ENCODE measurements at regions not wholly inside any gene's neighbourhood (a gene's known extent, or its start where the extent isn't known, plus 50 kb on each side); places are given as distances from the start of the nearest gene placed in this dataset.
A peak's percentile ranks its signal among the peaks of the same experiment; 100 is the strongest.

DNA sequence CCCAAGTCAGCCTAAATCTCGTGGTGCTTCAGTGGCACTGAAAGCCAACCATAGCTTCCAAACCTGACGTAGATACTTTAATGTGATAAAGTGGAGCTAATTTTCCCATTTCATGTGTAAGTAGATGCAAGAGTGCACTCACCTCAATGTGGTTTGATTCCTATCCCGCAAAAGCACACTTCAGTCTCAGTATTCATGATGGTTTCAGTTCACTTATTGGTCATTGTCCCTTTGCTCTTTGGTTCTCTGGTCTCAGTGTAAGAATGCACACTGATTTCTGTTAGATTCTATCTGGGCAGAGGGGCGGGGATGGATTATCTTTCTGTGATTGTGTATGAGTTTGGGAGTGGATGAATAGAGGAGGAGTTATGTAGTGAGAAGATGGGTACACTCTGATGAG is 340.6 kb downstream of the KCNRG start:
- DNase-seq: no peak

DNA sequence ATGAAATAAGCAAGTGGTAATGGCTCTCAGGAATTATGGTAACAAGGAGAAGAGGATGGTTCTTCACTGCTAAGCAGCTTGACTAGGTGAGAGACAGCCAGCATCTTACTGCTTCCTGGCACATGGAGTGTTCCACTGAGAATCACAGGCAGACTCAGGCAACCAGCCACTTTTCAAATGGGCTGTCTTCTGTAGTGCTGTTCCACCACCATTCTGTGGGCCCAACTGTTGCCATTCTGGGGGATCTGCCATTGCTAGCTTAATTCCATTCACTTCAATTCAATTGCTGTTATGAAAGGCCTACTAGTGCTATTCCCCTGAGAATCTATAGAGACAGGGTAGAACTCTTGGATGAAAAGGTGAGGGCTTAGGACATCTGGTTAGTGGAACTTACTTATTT is 341.9 kb downstream of the KCNRG start:
- DNase-seq: no peak

DNA sequence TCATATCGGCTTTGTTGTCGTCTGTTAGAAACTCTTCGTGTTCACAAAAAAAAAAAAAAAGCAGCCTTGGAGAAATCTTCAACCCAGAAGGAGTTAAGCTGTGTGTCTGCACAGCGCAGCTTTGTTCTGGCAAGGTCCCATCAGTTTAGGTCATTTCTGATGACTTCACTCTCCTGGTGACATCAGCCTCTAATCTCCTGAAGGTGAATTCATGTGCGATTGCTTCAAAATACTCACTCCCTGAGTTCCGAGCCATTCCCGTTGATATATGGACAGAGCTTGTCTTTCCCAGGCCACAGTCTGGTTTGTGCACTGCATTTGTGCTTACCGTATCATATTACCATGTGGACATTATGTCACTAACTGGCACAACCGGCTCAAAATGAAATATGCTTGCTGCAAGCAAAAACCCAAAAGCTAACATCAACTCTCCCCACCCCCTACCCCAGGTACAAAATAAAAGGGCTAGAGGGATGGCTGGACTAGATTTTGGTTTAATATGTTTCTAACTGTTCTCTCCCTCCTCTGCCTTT is 342.4 kb downstream of the KCNRG start:
- peak in 5 of 56 donors; percentile 8 to 49 (median 13) for DNase-seq

DNA sequence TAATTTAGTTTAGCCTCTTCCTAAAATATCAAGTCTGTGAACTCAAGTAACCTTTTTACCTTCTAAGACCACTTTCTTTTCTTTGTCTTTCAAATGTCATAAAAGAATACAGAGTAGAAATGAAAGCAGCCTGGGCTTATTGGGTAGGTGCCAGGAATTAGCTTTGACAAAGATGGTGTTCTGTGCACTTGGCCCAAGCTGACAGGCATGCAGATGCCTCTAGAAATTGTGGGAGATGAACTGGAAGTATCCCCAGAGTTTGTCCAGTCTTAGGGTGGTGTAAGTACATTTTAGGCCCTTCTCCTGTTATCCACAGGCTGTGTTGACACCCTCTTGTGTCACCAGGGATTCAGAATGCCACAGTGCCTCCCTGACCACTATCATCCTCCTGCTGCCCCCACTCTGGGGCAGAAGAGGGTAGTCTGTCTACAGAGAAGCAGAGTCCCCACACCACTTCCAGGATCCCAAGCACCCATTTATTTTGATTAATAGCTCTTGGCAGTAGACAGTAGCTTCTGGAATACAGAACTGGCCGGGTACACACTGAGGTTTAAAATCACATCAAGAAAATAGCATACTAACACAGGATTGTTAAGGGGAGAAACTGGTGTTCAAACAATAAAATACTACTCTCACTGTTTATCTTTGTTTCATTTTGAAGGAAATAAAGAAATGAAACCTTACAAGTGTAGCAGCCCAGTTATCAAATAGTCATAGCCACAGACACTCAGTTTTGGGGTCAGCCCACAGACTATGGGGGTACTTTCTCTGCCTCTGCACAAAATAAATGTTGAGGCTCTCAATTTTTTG is 343.2 kb downstream of the KCNRG start:
- DNase-seq: peak in 8 of 56 donors; percentile 4 to 52 (median 11)

DNA sequence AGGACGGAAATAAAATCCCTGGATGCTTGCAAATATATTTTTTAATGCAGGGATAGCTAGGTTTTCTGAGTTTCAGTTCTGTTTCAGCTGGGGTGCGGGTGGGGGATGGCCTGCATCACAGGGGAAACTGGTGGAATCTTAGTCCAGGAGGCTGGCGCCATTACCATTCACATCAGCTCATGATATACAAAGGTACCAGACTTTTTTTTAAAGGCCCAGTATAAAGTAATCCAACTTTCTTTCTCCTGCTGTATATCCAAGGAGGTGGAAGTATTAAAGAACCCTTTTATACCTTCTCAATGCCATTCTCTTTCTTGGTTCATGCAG is 343.8 kb downstream of the KCNRG start:
- peak in 1 of 56 donors; percentile 15 for DNase-seq

DNA sequence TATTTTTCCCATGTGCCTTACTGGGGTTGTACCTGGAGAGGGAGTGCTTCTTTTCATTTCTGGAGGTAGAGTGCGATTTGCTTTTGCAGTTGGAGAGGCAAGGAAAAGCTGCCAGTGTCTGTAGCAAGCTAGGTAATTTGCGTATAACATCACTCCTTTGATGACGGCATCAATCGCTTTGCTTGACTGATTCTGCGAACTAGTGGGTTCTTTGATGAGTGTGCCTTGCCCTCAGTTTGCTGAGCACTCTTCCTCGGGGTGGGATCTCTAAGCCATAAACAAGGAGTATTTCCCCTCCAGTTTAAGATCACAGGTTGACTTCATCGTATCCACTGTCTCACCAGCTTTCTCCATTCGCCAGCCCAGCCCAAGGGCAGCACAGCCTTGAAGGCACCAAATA is 344.5 kb downstream of the KCNRG start:
- no peak for DNase-seq

DNA sequence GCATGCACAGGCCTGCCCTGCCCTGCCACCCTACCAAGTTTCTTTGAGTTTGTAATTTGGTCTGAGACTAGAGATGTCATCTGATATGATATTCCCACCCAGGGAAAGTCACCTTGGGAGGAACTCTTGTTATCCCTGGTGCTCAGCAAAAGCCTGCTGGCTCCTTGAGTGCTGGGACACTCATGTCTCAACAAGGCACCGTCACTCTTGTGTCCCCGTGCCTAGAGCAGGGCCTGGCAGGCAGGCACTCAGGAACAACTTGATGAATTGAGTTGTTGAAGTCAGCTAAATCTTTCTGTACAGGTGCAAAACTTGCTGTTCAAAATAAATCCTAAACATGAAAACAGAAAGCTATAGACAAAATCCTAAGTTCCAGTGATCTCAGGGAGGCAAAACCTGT is 345.4 kb downstream of the KCNRG start:
- DNase-seq: no peak

DNA sequence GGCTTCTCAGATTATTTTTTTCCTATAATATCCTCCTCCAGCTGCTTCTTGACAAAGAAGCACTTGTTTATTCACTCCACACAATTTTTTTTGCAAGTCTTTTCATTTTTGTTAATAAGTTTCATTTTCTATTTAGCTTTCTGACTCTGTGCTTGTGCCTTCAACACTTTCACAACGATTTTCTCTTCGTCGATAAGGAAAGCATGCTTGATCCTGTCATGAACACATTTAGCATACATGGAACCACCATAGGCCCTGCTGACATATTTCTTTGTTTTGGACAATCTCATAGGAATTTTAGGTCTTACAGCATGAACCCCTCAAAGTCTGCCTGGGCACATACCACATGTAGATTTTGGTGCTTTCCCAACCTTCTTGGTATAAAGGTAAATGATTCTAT is 346.0 kb downstream of the KCNRG start:
- DNase-seq: no peak

DNA sequence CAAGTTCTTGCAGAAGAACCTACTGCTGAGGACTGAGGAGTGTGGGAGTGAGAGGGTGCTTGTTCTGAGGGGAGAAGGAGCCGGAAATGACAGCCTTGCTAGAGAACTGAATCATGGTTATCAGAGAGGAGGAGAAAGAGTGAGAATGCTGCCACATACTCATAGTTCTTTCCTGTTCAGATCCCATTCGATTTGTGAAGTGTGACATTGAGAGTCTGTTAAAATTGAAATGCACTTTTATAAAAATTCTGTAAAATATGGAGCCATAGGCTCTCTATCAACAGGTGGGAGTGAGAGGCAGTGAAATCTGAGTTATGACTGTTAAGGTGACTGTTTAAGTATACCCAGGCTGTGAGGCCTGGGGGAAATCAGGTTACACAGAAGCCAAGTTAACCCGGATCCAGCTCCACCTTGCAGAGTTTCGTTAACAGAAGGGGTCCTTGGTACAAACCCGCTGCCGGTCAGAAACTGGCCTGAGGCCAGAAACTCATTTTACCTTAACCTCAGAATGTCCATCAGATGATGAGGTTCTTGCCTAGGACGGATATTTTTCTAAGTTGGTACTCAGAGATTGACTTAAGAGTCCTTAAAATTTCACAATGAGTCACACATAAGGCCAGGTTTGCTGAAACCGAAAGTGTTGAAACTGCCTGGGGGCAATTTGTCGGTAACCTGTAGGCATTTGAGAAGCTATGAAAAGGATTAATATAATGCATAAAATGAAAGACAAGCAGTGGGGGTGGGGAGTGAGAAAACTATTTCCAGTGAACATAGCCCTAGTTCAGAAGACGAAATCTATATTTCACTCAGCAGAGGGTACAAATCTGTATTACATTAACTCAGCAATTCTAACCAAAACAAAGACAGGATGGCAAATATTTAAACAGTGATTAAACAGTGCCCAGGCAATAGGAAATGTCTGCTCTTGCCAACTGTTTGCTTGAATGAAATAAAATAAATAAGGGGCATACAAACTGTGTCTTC is 350.5 kb downstream of the KCNRG start:
- no peak for DNase-seq

DNA sequence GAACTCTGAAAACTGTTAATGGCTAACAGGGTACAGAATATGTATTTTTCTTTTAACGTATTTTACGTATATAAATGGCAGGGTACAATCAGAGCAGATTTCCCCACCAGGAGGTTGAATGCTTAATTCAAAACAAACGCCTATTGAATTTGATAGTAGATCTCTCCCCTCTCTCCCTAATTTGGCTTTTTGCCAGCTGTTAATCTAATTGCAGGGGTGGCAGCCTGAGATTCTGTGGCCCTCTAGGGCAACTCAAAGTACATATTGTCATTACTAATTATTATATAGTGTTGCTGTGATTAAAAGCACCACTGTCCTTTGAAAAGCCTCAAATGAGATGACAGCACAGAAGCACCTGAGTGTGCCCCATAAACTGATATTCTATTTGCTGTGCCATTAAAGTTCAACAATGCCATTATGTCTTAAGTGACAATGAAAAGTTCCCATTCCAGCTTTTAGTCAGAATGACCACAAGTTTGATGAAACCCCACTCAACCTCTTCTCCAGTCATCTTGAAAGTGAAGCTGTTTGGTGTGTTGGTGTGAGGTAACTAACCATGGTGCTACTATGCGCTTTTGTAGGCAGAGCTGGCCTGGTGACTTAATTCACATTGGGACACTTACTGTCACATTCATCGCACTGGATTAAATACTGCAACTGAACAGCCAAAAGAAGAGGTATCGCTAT is 351.4 kb downstream of the KCNRG start:
- DNase-seq: no peak

DNA sequence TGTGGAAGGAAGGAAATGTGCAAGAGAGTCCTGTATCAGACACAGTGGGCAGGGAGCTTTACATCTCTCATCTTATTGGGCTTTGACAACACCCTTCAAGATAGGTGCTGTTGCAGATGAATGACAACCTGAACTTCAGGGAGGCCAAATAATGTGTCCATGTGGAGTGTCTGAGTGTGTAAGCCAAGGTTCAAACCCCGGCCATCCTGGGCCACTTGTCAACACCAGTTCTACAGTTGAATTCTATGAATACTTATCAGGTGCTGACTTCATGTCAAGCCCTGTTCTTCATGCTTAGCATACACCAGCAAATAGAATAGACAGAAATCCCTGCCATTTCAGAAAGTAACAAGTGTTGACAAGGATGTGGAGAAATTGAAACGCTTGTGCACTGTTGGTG is 354.4 kb downstream of the KCNRG start:
- DNase-seq: no peak

DNA sequence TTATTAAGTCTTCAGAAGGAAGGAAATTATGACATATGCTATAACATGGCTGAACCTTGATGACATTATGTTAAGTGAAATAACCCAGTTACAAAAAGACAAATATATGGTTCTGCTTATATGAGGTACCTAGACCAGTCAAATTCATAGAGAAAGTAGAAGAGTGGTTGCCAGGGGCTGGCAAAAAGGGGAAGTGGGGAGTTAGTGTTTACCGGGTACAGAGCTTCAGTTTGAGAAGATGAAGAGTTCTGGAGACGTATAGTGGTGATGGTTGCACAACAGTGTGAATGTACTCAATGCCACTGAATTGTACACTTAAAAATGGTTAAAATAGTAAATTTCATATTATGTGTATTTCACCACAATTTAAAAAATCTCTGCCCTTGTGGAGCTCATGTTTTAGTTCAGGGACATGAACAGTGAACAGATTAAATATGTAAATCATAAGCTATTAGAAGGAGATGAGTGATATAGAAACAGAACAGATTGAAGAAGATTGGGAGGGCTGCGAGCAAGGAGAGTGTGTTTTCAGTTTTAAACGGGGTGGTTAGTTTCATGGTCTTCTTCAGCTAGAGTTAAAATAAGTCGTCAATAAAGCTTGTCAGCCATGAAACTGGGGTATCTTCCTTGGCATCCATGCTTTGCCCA is 355.2 kb downstream of the KCNRG start:
- peak in 1 of 56 donors; percentile 5 for DNase-seq

DNA sequence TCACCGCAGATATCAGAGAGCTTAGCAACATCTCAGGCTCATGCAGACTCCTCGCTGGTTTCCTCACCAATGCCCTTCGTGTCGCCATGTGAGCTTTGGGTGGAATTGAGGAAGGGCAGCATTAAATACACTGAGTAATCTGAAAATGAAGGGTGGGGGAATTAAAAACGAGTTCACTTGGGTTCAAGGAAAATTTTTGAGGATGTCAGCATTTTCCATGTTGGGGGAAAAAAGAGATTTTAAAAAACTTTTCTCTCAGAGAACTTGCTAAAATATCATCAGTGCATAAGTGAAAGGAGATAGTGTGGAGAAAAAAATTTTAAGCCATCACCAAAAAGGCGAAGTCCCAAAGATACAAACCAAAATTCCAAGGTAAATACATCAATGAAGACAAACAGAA is 359.3 kb downstream of the KCNRG start:
- no peak for DNase-seq

DNA sequence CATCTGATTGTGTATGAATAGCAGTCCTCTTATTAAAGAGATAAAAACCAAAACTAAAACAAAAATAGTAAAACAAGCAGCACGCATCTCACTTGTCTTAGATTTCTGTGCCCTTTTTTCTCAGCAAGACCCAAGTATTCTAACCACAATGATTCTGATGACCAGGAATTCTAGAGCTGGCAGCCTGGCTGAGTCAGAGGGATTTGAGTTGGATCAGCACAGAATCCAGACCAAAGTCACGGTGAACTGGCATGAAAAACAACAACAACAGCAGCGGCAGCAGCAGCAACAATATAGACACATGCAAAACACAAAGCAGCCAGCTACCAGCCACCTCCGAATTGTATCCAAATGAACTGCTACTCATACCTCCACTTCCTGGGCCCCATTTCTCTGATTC is 360.5 kb downstream of the KCNRG start:
- DNase-seq: no peak

DNA sequence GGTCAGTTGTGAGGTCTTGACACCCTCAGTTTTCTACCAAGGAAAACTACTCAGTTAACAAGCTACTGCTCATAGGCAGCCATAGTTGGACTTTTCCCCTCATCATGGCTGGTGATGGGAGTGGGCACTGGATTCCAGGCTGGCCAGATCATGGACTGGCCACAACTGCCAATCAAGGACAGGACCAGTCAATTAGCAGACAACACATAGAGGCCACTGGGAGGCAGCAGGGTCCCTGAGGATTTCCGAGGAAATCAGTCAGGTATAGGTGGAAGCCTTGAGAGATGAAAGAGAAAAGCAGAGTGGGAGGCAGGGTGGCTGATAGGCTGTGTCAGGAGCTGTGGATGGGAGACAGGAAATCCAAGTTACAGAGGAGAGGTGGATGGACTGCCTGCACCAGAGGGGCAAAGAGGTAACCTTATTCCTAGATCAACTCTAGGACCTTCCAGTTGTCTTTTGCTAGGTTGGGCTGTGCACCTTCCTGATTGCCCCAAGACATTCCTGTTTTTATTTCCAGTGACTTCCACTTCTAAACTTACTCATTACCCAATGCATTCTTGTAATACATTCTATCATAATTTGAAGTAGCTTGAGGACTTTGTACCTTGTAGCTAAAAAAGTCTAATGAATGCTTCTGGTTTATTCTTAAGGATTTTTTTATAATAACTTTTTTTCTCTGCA is 361.8 kb downstream of the KCNRG start:
- peak in 6 of 56 donors; percentile 6 to 24 (median 13) for DNase-seq

DNA sequence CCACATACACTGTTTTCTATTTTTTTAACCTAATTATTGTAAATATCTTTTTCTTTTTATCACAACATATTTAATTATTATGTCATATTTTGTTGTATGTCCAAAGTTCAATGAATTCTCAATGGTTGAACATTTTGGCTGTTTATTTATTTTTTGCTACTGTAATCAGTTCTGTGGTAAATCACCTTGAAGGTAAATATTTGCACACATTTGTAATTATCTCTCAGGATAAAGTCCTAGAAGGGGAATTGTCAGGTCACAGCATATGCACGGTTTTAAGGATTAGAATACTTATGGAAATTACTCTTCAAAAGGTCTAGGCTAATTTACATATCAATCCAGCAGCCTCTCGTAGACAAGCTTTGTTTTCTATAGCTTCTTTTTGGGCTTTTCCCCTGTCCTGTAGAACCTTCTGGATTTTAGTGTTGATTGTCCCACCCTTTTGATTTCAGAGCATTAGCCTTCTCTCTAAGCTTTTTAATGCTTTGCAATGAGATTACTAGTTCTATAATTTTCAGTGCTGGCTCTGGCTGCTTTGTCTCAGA is 362.6 kb downstream of the KCNRG start:
- DNase-seq: no peak

DNA sequence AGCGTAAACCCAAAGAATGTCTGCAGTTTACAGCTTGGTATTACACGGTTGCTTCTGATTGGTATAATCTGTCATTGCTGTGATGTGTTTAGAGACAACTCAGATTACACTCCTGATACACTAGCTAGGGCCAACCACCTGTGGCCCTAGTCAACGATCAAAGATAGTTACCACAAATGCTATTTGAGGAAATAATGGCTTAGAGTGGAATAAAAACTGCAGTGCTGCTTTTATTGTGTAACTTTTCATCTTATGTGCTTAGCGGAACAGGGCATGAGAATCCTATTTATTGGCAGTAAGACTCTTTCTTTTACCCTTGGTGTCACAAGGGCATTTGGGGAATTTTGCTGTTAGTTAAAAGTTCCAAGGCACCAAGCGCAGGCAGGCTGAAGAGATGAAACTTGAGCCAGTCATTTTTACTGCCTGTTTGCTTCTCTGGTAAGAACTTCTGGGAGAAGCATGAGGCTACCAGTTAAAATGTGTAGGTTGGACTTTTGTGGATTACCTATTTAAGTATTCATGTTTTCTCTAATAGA is 363.3 kb downstream of the KCNRG start:
- DNase-seq: no peak

DNA sequence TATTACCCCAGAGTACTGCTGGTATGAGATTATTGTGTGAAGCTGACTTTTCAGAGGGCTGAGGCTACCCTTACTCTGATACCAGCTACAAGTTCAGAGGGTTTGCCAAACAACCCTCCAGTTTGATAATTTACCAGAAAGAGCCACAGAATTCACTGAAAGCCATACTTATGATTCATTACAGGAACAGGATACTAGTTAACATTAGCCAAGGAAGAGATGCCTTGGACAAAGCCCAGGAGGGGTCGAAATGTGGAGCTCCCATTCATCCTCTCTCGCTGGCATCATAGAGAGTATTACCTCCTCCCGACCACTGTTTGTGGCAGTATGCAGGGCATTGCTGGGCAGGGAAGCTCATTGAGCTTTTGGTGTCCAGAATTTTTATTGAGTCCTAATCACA is 364.3 kb downstream of the KCNRG start:
- DNase-seq: no peak

DNA sequence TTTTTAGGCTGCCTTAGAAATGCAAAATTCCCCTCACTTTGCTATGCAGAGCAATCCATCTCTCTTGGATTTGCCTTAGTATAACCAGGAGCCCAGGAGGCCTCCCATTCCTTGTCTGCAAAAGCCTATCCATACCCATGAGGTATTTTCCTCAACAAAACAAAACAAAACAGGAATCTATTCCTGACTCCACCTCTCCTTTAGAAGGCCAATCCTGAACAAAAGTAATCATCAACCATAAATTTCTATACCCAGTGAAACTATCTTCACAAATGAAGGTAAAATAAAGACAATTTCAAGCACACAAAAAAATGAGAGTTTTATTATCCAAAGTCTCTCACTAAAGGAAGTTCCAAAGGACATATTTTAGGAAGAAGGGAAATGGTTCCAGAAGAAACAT is 365.7 kb downstream of the KCNRG start:
- DNase-seq: no peak

DNA sequence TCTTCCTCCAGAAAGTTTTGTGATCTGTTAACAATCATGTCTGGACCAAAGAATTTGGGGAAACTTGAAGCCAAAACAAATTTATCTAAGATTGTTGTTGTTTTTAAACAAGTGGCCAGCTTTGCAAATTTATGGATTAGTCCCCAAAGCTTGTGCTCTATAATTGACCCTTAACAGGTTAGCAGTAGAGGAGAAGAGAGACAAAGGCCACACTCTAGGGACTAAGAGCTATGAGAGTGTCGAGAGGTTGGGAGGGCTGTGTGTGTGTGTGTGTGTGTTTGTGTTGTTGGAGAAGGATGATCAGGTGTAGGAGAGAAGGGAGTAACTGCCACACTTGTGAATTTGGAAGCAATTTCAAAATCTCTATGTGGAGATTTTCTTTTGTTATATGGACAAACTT is 367.3 kb downstream of the KCNRG start:
- no peak for DNase-seq
